GM23248 (cell line): ENCODE measurements at regions not wholly inside any gene's neighbourhood (a gene's known extent, or its start where the extent isn't known, plus 50 kb on each side); places are given as distances from the start of the nearest gene placed in this dataset.

Source experiments
- DNase-seq: peaks from one replicate; pipeline ENCODE4 v3.0.0-alpha.2; 2015
- H2AFZ ChIP-seq: fragments of 200-600 bp; sonication (generic); 2 replicates; pipeline ENCODE4 v1.6.1; 2016; ENCODE audit warnings: antibody characterized with exemption
- H3F3A ChIP-seq: fragments of 200-600 bp; sonication (generic); 2 replicates; pipeline ENCODE4 v1.6.1; 2016; ENCODE audit warnings: mild to moderate bottlenecking, antibody characterized with exemption, mixed run types; ENCODE audit not compliant: insufficient read depth
- H3K27ac ChIP-seq: fragments of 200-600 bp; sonication (generic); 2 replicates; pipeline ENCODE4 v1.5.1; 2016; ENCODE audit warnings: mild to moderate bottlenecking
- H3K27me3 ChIP-seq: fragments of 200-600 bp; sonication (generic); replicated peaks from 2 replicates; pipeline ENCODE4 v1.6.1; 2016; ENCODE audit warnings: mild to moderate bottlenecking; ENCODE audit not compliant: insufficient read depth
- H3K36me3 ChIP-seq: fragments of 200-600 bp; sonication (generic); 2 replicates; pipeline ENCODE4 v1.6.1; 2016; ENCODE audit warnings: low read depth, mild to moderate bottlenecking
- H3K4me1 ChIP-seq: fragments of 200-600 bp; sonication (generic); 2 replicates; pipeline ENCODE4 v1.6.1; 2016; ENCODE audit warnings: mild to moderate bottlenecking; ENCODE audit not compliant: insufficient read depth
- H3K4me2 ChIP-seq: fragments of 200-600 bp; sonication (generic); one replicate; pipeline ENCODE4 v1.6.1; 2016; ENCODE audit warnings: mild to moderate bottlenecking; ENCODE audit not compliant: unreplicated experiment
- H3K4me3 ChIP-seq: fragments of 200-600 bp; sonication (generic); 2 replicates; pipeline ENCODE4 v1.5.1; 2016; ENCODE audit warnings: mild to moderate bottlenecking
- H3K79me2 ChIP-seq: fragments of 200-600 bp; sonication (generic); 2 replicates; pipeline ENCODE4 v1.6.1; 2016; ENCODE audit warnings: mild to moderate bottlenecking; ENCODE audit not compliant: insufficient read depth
- H3K9ac ChIP-seq: fragments of 200-600 bp; sonication (generic); 2 replicates; pipeline ENCODE4 v1.6.1; 2016; ENCODE audit warnings: mild to moderate bottlenecking
- H3K9me2 ChIP-seq: fragments of 200-600 bp; sonication (generic); 2 replicates; pipeline ENCODE4 v1.6.1; 2016; ENCODE audit warnings: mixed run types, mild to moderate bottlenecking, moderate library complexity; ENCODE audit not compliant: insufficient read depth
- H3K9me3 ChIP-seq: fragments of 200-600 bp; sonication (generic); one replicate; pipeline ENCODE4 v1.6.1; 2017; ENCODE audit warnings: low read depth
- H4K20me1 ChIP-seq: fragments of 200-600 bp; sonication (generic); 2 replicates; pipeline ENCODE4 v1.6.0; 2016; ENCODE audit not compliant: insufficient read depth
- EZH2 ChIP-seq: fragments of 200-600 bp; sonication (generic); IDR thresholded peaks from 2 replicates; pipeline ENCODE4 v1.6.1; 2018; ENCODE audit warnings: antibody characterized with exemption, mild to moderate bottlenecking; ENCODE audit not compliant: insufficient read depth, poor library complexity, severe bottlenecking
- EZH2phosphoT487 ChIP-seq: fragments of 200-600 bp; sonication (generic); IDR thresholded peaks from 2 replicates; pipeline ENCODE4 v1.6.1; 2018; ENCODE audit warnings: antibody characterized with exemption, moderate library complexity, mild to moderate bottlenecking, low read depth; ENCODE audit not compliant: insufficient read depth
- WGBS, 2 experiments: methylation state at CpG; one replicate each; pipeline ENCODE4 v1.1.6; 2015 to 2017; ENCODE audit warnings: low lambda C conversion rate in 2 of 2, low coverage in 1 of 2; ENCODE audit errors: missing lambda C conversion rate in 2 of 2; 5-methylcytosine and 5-hydroxymethylcytosine counted together
- in situ Hi-C: fragments of 300-500 bp; cut with MboI; formaldehyde crosslinking; loops from 2 replicates; pipeline ENCODE4 v1.15.0; 2020

GRCh38 chr10:111208951-111209350 lies 132.1 kb downstream of the ADRA2A start:
- Histone ChIP-seq H3K4me3 (no peak overlapping the region), H4K20me1 (no peaks in the 10 kb centered on the region), H3K4me1 (peaks cover 38% of the 10 kb centered on the region), H3K27ac (no peak overlapping the region), H3K79me2 (no peaks in the 10 kb centered on the region), H3F3A (peaks cover 31% of the 10 kb centered on the region), H3K4me2 (no peak overlapping the region), H3K9ac (no peak overlapping the region), H3K9me2 (no peaks in the 10 kb centered on the region), H3K36me3 (no peaks in the 10 kb centered on the region), H3K27me3 (no peaks in the 10 kb centered on the region), H3K9me3 (no peaks in the 10 kb centered on the region), H2AFZ (no peak overlapping the region)
- WGBS, 2 experiments = 57 to 59% methylated on average over 3 of the region's 3 CpGs
- no peak for DNase-seq
- in situ Hi-C loops = no loop called here
- TF ChIP-seq EZH2phosphoT487 = no peak
- TF ChIP-seq EZH2 = no peak

GRCh38 chr10:111209692-111210091 lies 132.9 kb downstream of the ADRA2A start:
- no peaks in the 10 kb centered on the region for H3K9me3 ChIP-seq
- no peak overlapping the region for H3K9ac ChIP-seq
- DNase-seq = peak; percentile 72
- 0 out of 2 replicates have a peak overlapping the region, but pooled peaks have one; percentile 19 for H2AFZ ChIP-seq
- H4K20me1 ChIP-seq = no peaks in the 10 kb centered on the region
- H3K4me1 ChIP-seq = peaks cover 38% of the 10 kb centered on the region
- peaks cover 31% of the 10 kb centered on the region for H3F3A ChIP-seq
- no peaks in the 10 kb centered on the region for H3K27me3 ChIP-seq
- no peaks in the 10 kb centered on the region for H3K79me2 ChIP-seq
- in situ Hi-C loops = no loop called here
- no peak overlapping the region for H3K27ac ChIP-seq
- H3K36me3 ChIP-seq = no peaks in the 10 kb centered on the region
- no peak overlapping the region for H3K4me3 ChIP-seq
- H3K9me2 ChIP-seq = no peaks in the 10 kb centered on the region
- TF ChIP-seq EZH2 = no peak
- TF ChIP-seq EZH2phosphoT487 = no peak
- H3K4me2 ChIP-seq = peak overlapping the region; percentile 67
- 35% methylated on average over 5 of the region's 5 CpGs for WGBS, 2 experiments

- no peaks in the 10 kb centered on the region for H3K27me3 ChIP-seq
- no peaks in the 10 kb centered on the region for H3K36me3 ChIP-seq
- no peak overlapping the region for H2AFZ ChIP-seq
- no peak overlapping the region for H3K9ac ChIP-seq
- WGBS, 2 experiments = 64% methylated on average over 3 of the region's 3 CpGs
- H3F3A ChIP-seq = peaks cover 31% of the 10 kb centered on the region
- in situ Hi-C loops = no loop called here
- no peaks in the 10 kb centered on the region for H4K20me1 ChIP-seq
- no peaks in the 10 kb centered on the region for H3K9me3 ChIP-seq
- H3K27ac ChIP-seq = peak overlapping the region; percentile 53
- peak overlapping the region; percentile 74 for H3K4me2 ChIP-seq
- DNase-seq = no peak
- H3K4me1 ChIP-seq = peaks cover 38% of the 10 kb centered on the region
- H3K9me2 ChIP-seq = no peaks in the 10 kb centered on the region
- H3K79me2 ChIP-seq = no peaks in the 10 kb centered on the region
- peak overlapping the region; percentile 34 for H3K4me3 ChIP-seq
- TF ChIP-seq EZH2phosphoT487 (no peak), EZH2 (no peak)
Observed at GRCh38 chr10:111211241-111211640, 134.4 kb downstream of the ADRA2A start.

DNA sequence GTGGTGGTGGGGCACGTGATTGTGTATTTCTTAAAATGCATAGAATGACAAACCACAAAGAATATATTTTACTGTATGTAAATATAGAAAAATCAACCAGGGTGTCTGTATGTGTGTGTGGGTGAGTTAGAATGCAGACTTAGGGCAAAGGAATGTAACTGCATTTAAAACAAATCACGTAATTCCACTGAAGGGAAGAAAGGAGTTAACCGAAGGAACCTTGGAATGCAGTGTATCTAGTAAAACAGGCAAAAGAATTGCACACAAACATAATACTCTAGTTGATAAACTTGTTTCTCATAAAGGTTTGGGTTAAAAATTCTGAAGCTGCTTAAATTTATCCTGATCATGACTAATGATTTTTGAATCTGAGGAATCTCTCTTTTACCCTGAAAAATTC lies 134.9 kb downstream of the ADRA2A start:
- in situ Hi-C loops = no loop called here
- Histone ChIP-seq H3K9ac (no peak overlapping the region), H3K79me2 (no peaks in the 10 kb centered on the region), H3F3A (peaks cover 31% of the 10 kb centered on the region), H3K27me3 (no peaks in the 10 kb centered on the region), H3K4me1 (peaks cover 38% of the 10 kb centered on the region), H3K36me3 (no peaks in the 10 kb centered on the region), H3K27ac (peak overlapping the region; percentile 53), H4K20me1 (no peaks in the 10 kb centered on the region), H3K9me3 (no peaks in the 10 kb centered on the region), H3K9me2 (no peaks in the 10 kb centered on the region), H3K4me2 (peak overlapping the region; percentile 74), H2AFZ (peak overlapping the region; percentile 52; the same call in 1 of the 2 replicates), H3K4me3 (peak overlapping the region; percentile 34)
- TF ChIP-seq EZH2phosphoT487 (no peak), EZH2 (no peak)
- WGBS, 2 experiments = 4 to 6% methylated on average over 3 of the region's 3 CpGs
- peak; percentile 84 for DNase-seq
